ENCODE measurements at regions not wholly inside any gene's neighbourhood (a gene's known extent, or its start where the extent isn't known, plus 50 kb on each side); places are given as distances from the start of the nearest gene placed in this dataset.

DNA sequence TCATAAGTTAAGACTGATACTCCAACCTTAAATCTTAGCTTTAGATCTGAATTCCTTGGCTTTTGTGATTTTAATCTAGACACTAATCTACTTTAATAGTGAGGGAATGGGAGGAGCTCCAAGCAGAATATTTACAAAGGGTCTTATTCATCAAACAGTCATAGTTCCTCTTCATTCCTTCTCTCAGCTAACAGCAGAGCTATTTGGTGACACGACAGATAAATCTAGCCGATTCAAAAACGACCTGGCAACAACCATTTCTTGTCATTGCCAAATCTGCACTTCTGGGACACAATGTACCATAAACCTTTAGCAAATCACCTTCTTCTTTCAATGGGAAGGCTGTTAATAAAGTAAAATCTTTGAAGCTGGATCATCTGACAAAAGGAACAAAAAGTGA is 52.8 kb upstream of the FOXD3 start:
- H3K4me1 ChIP-seq, result no peaks in the 10 kb centered on the region
- in situ Hi-C loops (cut with MboI; ENCODE audit: low pct_ligation_motif_present in 1 of 4, low pct_unique_long_range_greater_than_20kb in 1 of 4, low sequenced_read_pairs in 3 of 4) (no loop called here), intact Hi-C loops (cut with DNase I; ENCODE audit: low total_unique reads) (no loop called here)
- no peak for DNase-seq
- H3K9me3 ChIP-seq, result no peaks in the 10 kb centered on the region
- 42 to 52% methylated on average over 3 of the region's 3 CpGs for WGBS, 2 donors (ENCODE audit: low coverage in 1 of 2)
- TF ChIP-seq EP300 (IDR thresholded peaks at IDR 0.05; ENCODE audit: low read depth), result no peak
- TF ChIP-seq, protein P1, sequence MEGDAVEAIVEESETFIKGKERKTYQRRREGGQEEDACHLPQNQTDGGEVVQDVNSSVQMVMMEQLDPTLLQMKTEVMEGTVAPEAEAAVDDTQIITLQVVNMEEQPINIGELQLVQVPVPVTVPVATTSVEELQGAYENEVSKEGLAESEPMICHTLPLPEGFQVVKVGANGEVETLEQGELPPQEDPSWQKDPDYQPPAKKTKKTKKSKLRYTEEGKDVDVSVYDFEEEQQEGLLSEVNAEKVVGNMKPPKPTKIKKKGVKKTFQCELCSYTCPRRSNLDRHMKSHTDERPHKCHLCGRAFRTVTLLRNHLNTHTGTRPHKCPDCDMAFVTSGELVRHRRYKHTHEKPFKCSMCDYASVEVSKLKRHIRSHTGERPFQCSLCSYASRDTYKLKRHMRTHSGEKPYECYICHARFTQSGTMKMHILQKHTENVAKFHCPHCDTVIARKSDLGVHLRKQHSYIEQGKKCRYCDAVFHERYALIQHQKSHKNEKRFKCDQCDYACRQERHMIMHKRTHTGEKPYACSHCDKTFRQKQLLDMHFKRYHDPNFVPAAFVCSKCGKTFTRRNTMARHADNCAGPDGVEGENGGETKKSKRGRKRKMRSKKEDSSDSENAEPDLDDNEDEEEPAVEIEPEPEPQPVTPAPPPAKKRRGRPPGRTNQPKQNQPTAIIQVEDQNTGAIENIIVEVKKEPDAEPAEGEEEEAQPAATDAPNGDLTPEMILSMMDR (IDR thresholded peaks at IDR 0.05), result no peak
- no peak for TF ChIP-seq POLR2AphosphoS5 (IDR thresholded peaks at IDR 0.05)
- TF ChIP-seq POLR2A (IDR thresholded peaks at IDR 0.05), result no peak
- no peak overlapping the region for H3K4me3 ChIP-seq
- H3K27me3 ChIP-seq, result no peaks in the 10 kb centered on the region
- no peak overlapping the region for H3K27ac ChIP-seq
- no peaks in the 10 kb centered on the region for H3K36me3 ChIP-seq

Small RNA genes lying in the stretch of these regions (small RNA-seq; reads per million reads assigned to genes)
- gene RNA5SP49, result 0 reads per million in 4 donors

Measured in transverse colon (tissue), 4 donors.